ENCODE measurements at regions not wholly inside any gene's neighbourhood (a gene's known extent, or its start where the extent isn't known, plus 50 kb on each side); places are given as distances from the start of the nearest gene placed in this dataset.

DNA sequence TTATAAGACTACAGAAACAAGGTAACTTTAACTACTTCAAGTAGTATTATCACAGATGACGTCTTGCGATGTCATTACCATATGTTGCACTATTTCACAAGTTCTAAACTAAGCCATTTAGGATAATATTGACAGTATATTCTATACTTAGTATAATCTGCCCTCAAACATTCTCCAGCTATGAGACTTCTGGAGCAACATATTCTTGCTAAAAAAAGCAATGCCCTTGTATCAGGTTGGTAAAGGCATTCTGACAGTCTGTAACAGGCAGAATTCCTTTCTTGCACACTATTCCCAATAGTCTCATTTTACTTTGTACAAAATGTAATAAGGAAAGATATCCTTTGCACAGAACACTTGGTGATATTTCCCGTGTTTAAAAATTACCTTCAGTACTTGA lies 694.8 kb upstream of the PKDCC start:
- Histone ChIP-seq H3K4me3 (IDR thresholded peaks at IDR 0.05; ENCODE audit: insufficient read depth, low read depth, low read length) (no peak overlapping the region), H2AFZ (ENCODE audit: low read depth) (no peak overlapping the region), H3K27ac (no peak overlapping the region), H3K36me3 (ENCODE audit: insufficient read depth) (no peaks in the 10 kb centered on the region), H4K20me1 (ENCODE audit: insufficient read depth) (no peaks in the 10 kb centered on the region), H3K4me2 (no peak overlapping the region), H3K9ac (no peak overlapping the region), H3K4me1 (ENCODE audit: low read depth, poor library complexity, severe bottlenecking) (no peaks in the 10 kb centered on the region), H3K27me3 (ENCODE audit: insufficient read depth, low read depth) (no peaks in the 10 kb centered on the region), H3K79me2 (ENCODE audit: insufficient read depth, low read depth) (no peaks in the 10 kb centered on the region)
- TF ChIP-seq, protein P1, sequence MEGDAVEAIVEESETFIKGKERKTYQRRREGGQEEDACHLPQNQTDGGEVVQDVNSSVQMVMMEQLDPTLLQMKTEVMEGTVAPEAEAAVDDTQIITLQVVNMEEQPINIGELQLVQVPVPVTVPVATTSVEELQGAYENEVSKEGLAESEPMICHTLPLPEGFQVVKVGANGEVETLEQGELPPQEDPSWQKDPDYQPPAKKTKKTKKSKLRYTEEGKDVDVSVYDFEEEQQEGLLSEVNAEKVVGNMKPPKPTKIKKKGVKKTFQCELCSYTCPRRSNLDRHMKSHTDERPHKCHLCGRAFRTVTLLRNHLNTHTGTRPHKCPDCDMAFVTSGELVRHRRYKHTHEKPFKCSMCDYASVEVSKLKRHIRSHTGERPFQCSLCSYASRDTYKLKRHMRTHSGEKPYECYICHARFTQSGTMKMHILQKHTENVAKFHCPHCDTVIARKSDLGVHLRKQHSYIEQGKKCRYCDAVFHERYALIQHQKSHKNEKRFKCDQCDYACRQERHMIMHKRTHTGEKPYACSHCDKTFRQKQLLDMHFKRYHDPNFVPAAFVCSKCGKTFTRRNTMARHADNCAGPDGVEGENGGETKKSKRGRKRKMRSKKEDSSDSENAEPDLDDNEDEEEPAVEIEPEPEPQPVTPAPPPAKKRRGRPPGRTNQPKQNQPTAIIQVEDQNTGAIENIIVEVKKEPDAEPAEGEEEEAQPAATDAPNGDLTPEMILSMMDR (conservative IDR thresholded peaks at IDR 0.05; ENCODE audit: low read depth, low read length) = no peak

DNA sequence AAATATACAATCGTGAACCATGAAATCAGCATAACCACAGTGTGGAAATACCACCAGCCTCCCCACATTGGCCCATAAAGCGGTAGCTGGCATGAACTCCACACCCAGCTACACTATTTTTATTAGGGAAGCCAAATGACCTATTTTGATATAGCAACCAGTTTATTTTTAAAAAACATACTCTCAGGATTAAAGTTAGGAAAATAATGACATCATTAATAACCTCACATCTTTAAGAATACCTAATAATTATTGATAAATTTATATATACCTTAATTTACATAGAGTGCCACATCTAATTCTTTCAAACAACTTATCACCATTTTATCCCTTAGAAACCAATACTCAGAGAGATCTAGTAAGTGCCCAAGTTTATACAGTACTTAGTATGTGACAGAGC lies 692.0 kb upstream of the PKDCC start:
- Histone ChIP-seq H3K27me3 (ENCODE audit: insufficient read depth, low read depth) (no peaks in the 10 kb centered on the region), H3K4me1 (ENCODE audit: low read depth, poor library complexity, severe bottlenecking) (no peaks in the 10 kb centered on the region), H3K36me3 (ENCODE audit: insufficient read depth) (no peaks in the 10 kb centered on the region), H4K20me1 (ENCODE audit: insufficient read depth) (no peaks in the 10 kb centered on the region), H2AFZ (ENCODE audit: low read depth) (no peak overlapping the region), H3K4me3 (IDR thresholded peaks at IDR 0.05; ENCODE audit: insufficient read depth, low read depth, low read length) (no peak overlapping the region), H3K4me2 (no peak overlapping the region), H3K27ac (no peak overlapping the region), H3K79me2 (ENCODE audit: insufficient read depth, low read depth) (no peaks in the 10 kb centered on the region), H3K9ac (no peak overlapping the region)
- TF ChIP-seq, protein P1 (conservative IDR thresholded peaks at IDR 0.05; ENCODE audit: low read depth, low read length) = no peak

DNA sequence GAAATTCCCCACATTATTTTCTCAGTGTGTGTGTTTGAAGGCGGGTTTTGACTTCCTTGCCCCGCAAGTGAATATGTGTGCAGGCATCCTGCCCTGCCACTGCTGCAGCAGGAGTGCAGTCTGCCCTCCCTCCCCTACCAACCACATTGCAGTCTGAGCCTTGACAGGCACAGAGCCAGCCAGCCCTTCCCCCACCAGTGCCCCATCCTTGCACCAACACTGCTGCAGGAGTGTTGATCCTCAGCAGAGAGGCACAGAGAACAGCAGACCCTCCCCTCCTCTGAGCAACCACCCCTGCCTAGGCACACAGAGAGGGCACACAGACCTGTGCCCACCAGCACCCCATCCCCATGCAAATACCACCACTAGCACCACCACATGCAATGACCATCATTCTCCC lies 683.0 kb upstream of the PKDCC start:
- Histone ChIP-seq H3K9ac (no peak overlapping the region), H3K4me2 (no peak overlapping the region), H3K4me3 (IDR thresholded peaks at IDR 0.05; ENCODE audit: insufficient read depth, low read depth, low read length) (no peak overlapping the region), H3K4me1 (ENCODE audit: low read depth, poor library complexity, severe bottlenecking) (no peaks in the 10 kb centered on the region), H2AFZ (ENCODE audit: low read depth) (no peak overlapping the region), H3K27me3 (ENCODE audit: insufficient read depth, low read depth) (no peaks in the 10 kb centered on the region), H3K79me2 (ENCODE audit: insufficient read depth, low read depth) (no peaks in the 10 kb centered on the region), H3K27ac (no peak overlapping the region), H4K20me1 (ENCODE audit: insufficient read depth) (no peaks in the 10 kb centered on the region), H3K36me3 (ENCODE audit: insufficient read depth) (no peaks in the 10 kb centered on the region)
- TF ChIP-seq, protein P1 (conservative IDR thresholded peaks at IDR 0.05; ENCODE audit: low read depth, low read length) = no peak

DNA sequence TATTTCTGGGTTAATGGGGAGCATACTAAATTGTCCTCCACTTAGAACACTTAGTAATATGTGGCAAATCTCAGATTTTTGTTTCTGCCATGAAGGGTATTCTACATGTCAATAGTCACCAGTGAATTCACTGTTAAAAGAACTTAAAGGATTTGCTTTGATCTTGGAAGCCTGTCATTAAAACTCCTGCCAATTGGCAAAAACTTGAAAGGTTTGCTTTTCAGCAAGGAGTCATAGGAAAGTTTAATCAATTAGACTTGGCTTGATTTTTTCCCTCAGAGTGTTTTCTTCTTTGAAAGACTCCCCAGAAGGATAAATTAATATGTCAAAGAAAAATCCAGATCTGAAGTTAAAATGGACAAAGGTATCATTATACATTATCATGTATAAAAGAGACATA lies 671.9 kb upstream of the PKDCC start:
- Histone ChIP-seq H3K4me1 (ENCODE audit: low read depth, poor library complexity, severe bottlenecking) (no peaks in the 10 kb centered on the region), H2AFZ (ENCODE audit: low read depth) (no peak overlapping the region), H4K20me1 (ENCODE audit: insufficient read depth) (no peaks in the 10 kb centered on the region), H3K79me2 (ENCODE audit: insufficient read depth, low read depth) (no peaks in the 10 kb centered on the region), H3K4me2 (no peak overlapping the region), H3K27ac (no peak overlapping the region), H3K4me3 (IDR thresholded peaks at IDR 0.05; ENCODE audit: insufficient read depth, low read depth, low read length) (no peak overlapping the region), H3K27me3 (ENCODE audit: insufficient read depth, low read depth) (no peaks in the 10 kb centered on the region), H3K36me3 (ENCODE audit: insufficient read depth) (no peaks in the 10 kb centered on the region), H3K9ac (no peak overlapping the region)
- TF ChIP-seq, protein P1 (conservative IDR thresholded peaks at IDR 0.05; ENCODE audit: low read depth, low read length) = no peak

DNA sequence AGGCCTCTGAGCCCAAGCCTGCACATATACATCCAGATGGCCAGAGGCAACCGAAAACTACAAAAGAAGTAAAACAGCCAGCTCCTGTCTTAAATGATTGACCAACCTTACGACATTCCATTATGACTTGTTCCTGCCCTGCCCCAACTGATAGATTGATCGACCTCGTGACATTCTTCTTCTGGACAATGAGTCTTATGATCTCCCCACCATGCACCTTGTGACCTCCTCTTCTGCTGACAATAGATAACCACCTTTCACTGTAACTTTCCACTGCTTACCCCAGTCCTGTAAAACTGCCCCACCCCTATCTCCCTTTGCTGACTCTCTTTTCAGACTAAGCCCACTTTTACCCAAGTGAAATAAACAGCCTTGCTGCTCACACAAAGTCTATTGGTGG lies 670.0 kb upstream of the PKDCC start:
- Histone ChIP-seq H3K79me2 (ENCODE audit: insufficient read depth, low read depth) (no peaks in the 10 kb centered on the region), H4K20me1 (ENCODE audit: insufficient read depth) (no peaks in the 10 kb centered on the region), H3K27ac (no peak overlapping the region), H3K4me1 (ENCODE audit: low read depth, poor library complexity, severe bottlenecking) (no peaks in the 10 kb centered on the region), H3K4me2 (no peak overlapping the region), H3K36me3 (ENCODE audit: insufficient read depth) (no peaks in the 10 kb centered on the region), H3K9ac (no peak overlapping the region), H2AFZ (ENCODE audit: low read depth) (no peak overlapping the region), H3K4me3 (IDR thresholded peaks at IDR 0.05; ENCODE audit: insufficient read depth, low read depth, low read length) (no peak overlapping the region), H3K27me3 (ENCODE audit: insufficient read depth, low read depth) (no peaks in the 10 kb centered on the region)
- TF ChIP-seq, protein P1 (conservative IDR thresholded peaks at IDR 0.05; ENCODE audit: low read depth, low read length) = no peak
